ENCODE measurements at regions not wholly inside any gene's neighbourhood (a gene's known extent, or its start where the extent isn't known, plus 50 kb on each side); places are given as distances from the start of the nearest gene placed in this dataset.
A peak's percentile ranks its signal among the peaks of the same experiment; 100 is the strongest.

DNA sequence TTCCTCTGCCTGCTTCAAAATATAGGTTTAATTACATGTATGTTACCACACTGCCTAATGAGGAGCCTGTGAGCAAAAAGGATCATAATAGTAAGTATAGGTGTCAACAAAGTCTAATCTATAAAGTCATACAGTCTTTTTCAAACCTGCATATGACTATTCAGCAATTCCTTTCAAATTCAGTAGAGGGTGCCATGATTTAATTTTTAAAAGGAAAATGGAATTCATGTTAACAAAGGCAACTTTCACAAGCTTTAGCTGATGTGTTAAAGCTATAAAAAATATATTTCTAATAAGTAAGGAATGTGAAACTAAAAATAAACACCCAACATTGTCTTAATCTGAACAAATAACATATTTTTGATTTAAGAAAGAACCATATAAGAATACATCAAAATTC lies 52.1 kb downstream of the MPP7 start:
- Histone ChIP-seq H3K27ac (ENCODE audit: low read depth, low read length) (no peak overlapping the region), H2AFZ (ENCODE audit: low read length, unreplicated experiment) (no peak overlapping the region), H3K79me2 (ENCODE audit: control insufficient read depth, insufficient read depth, low read length, unreplicated experiment) (no peaks in the 10 kb centered on the region), H3K4me1 (ENCODE audit: control insufficient read depth, insufficient read depth, low read length, unreplicated experiment) (peaks cover 11% of the 10 kb centered on the region), H3K27me3 (ENCODE audit: insufficient read depth, low read length) (peaks cover 10% of the 10 kb centered on the region; the same call in 1 of the 2 replicates), H3K36me3 (ENCODE audit: insufficient read depth, low read length) (no peaks in the 10 kb centered on the region), H3K4me3 (ENCODE audit: low read depth, low read length) (no peak overlapping the region)

DNA sequence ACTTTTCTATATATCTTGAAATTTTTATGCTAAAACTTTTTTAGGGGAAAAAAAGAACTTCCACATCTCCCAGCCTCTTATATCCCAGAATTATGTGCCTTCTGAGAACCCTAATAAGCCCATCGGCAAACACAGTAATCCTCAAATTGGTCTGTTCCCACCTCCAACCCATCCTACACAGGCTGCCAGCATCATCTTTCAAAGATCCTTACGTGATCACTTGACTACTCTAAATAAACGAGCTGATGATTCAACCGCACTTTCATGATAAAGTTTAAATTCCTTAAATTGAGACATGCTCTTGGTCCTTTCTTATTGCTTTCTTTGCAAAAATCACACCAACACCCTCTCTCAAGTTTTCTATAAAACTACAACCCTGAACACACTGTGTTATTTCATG lies 52.5 kb downstream of the MPP7 start:
- Histone ChIP-seq H2AFZ (ENCODE audit: low read length, unreplicated experiment) (no peak overlapping the region), H3K27me3 (ENCODE audit: insufficient read depth, low read length) (peaks cover 15% of the 10 kb centered on the region; the same call in 1 of the 2 replicates), H3K4me3 (ENCODE audit: low read depth, low read length) (no peak overlapping the region), H3K79me2 (ENCODE audit: control insufficient read depth, insufficient read depth, low read length, unreplicated experiment) (no peaks in the 10 kb centered on the region), H3K36me3 (ENCODE audit: insufficient read depth, low read length) (no peaks in the 10 kb centered on the region), H3K4me1 (ENCODE audit: control insufficient read depth, insufficient read depth, low read length, unreplicated experiment) (peaks cover 11% of the 10 kb centered on the region), H3K27ac (ENCODE audit: low read depth, low read length) (no peak overlapping the region)

DNA sequence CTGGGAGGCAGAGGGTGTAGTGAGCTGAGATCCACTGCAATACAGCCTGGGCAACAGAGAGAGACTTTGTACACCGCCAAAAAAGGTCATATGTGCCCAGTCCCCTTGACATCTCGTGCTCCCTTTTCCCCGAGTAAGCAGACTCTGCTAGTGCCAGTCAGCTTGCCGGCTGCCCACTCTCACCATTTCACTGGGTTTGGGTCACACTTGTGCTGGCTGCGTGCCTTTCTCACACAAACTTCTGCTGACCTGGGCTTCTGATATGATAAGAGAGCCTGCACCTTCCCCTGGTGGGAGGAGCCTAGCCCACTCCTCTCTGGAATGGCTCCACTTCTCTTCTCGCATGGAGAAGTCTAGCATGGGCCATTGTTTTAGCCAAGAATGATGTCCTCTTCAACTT lies 53.4 kb downstream of the MPP7 start:
- Histone ChIP-seq H3K4me1 (ENCODE audit: control insufficient read depth, insufficient read depth, low read length, unreplicated experiment) (peaks cover 6% of the 10 kb centered on the region), H3K27ac (ENCODE audit: low read depth, low read length) (no peak overlapping the region)

DNA sequence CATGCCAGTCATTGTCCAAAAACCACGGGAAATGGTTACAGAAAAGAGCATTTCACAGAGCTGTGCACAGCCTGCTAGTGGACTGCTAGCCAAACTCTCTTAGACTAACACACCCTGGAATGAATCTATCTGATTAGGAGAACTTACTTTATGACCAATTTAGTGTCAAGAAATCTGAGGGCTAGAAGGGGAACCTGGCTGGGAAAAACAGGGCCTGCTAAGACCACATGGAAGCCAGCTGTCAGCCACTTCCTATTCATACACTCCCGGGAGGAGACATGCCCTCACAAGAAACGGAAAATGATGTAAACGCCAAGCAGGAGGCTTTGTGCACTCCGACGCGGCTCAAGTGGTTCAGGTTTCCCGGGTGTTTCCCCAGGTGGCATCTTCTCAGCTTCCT lies 54.8 kb downstream of the MPP7 start:
- no peaks in the 10 kb centered on the region for H3K79me2 ChIP-seq (ENCODE audit: control insufficient read depth, insufficient read depth, low read length, unreplicated experiment)
- no peak overlapping the region for H3K27ac ChIP-seq (ENCODE audit: low read depth, low read length)
- H3K27me3 ChIP-seq (ENCODE audit: insufficient read depth, low read length) = peaks cover 27% of the 10 kb centered on the region
- H3K36me3 ChIP-seq (ENCODE audit: insufficient read depth, low read length) = no peaks in the 10 kb centered on the region
- no peak overlapping the region for H3K4me3 ChIP-seq (ENCODE audit: low read depth, low read length)
- H2AFZ ChIP-seq (ENCODE audit: low read length, unreplicated experiment) = no peak overlapping the region
- no peaks in the 10 kb centered on the region for H3K4me1 ChIP-seq (ENCODE audit: control insufficient read depth, insufficient read depth, low read length, unreplicated experiment)

More for the DNA sequence above, 53.4 kb downstream of the MPP7 start:
- peaks cover 23% of the 10 kb centered on the region; the same call in 1 of the 2 replicates for H3K27me3 ChIP-seq (ENCODE audit: insufficient read depth, low read length)
- no peaks in the 10 kb centered on the region for H3K79me2 ChIP-seq (ENCODE audit: control insufficient read depth, insufficient read depth, low read length, unreplicated experiment)
- no peak overlapping the region for H2AFZ ChIP-seq (ENCODE audit: low read length, unreplicated experiment)
- no peaks in the 10 kb centered on the region for H3K36me3 ChIP-seq (ENCODE audit: insufficient read depth, low read length)
- no peak overlapping the region for H3K4me3 ChIP-seq (ENCODE audit: low read depth, low read length)

DNA sequence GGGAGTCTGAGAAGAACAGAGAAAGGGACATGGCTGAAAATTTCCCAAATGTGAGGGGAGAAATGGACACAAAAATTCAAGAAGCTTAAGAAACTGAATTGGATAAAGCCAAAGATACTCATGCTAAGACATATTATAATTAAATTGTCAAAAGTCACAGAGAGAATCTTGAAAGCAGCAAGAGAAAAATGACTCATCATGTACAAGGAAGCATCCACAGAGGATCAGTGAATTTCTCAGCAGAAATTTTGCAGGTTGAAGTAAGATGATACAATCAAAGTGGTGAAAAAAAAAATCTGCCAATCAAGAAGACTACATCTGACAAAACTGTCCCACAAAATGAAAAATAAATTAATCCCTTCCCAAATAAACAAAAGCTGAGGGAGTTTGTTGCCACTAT lies 56.8 kb downstream of the MPP7 start:
- Histone ChIP-seq H3K4me3 (ENCODE audit: low read depth, low read length) (no peak overlapping the region), H2AFZ (ENCODE audit: low read length, unreplicated experiment) (no peak overlapping the region), H3K36me3 (ENCODE audit: insufficient read depth, low read length) (no peaks in the 10 kb centered on the region), H3K27ac (ENCODE audit: low read depth, low read length) (no peak overlapping the region), H3K79me2 (ENCODE audit: control insufficient read depth, insufficient read depth, low read length, unreplicated experiment) (no peaks in the 10 kb centered on the region), H3K27me3 (ENCODE audit: insufficient read depth, low read length) (peaks cover 27% of the 10 kb centered on the region), H3K4me1 (ENCODE audit: control insufficient read depth, insufficient read depth, low read length, unreplicated experiment) (no peaks in the 10 kb centered on the region)

DNA sequence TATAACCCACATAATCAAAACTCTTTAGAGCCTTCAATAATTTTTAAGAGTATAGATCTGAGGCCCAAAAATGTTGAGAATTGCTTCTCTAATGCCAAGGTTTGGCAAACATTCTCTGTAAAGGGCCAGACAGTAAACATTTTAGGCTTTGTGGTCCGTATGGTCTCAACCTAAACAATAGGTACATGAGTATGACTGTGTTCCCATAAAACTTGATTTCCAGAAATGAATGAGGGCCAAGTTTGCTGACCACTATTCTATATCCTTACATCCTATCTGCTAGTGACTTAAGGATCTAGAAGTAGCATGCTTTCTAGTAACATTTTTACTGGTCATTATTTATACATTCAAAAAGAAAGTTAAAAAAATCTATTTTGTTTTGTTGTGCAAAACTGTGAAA lies 58.9 kb downstream of the MPP7 start:
- no peaks in the 10 kb centered on the region for H3K4me1 ChIP-seq (ENCODE audit: control insufficient read depth, insufficient read depth, low read length, unreplicated experiment)
- no peak overlapping the region for H3K27ac ChIP-seq (ENCODE audit: low read depth, low read length)
- no peak overlapping the region for H2AFZ ChIP-seq (ENCODE audit: low read length, unreplicated experiment)
- H3K27me3 ChIP-seq (ENCODE audit: insufficient read depth, low read length) = peaks cover 27% of the 10 kb centered on the region
- no peak overlapping the region for H3K4me3 ChIP-seq (ENCODE audit: low read depth, low read length)
- no peaks in the 10 kb centered on the region for H3K79me2 ChIP-seq (ENCODE audit: control insufficient read depth, insufficient read depth, low read length, unreplicated experiment)
- no peaks in the 10 kb centered on the region for H3K36me3 ChIP-seq (ENCODE audit: insufficient read depth, low read length)

DNA sequence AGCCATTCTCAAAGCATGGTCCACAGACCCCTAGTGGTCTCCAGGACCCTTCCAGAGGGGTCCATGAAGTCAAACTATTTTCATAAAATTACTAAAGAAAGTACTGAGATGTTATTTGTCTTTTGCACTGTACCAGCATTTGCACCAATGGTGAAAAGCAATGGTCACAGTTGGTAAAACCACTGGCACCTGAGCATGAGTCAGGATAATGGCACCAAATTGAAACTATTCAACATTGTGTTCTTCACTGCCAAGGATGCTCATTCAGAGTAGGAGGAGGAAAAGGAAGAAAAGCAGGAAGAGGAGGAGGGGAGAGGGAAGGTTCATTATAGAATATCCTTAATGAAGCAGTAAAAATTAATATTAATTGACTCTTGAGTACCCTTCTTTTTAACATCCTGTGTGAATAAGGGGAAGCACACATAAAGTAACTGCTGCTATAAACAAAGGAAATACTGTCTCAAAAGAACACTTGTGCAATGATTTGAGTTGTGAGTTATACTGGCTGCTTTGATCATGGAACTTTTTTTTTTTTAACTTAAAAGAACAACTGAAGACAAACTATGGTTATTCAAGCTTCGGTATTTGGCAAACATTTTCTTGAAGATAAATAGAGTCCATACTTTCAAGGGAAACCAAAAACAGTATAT lies 60.2 kb downstream of the MPP7 start:
- Histone ChIP-seq H3K4me1 (ENCODE audit: control insufficient read depth, insufficient read depth, low read length, unreplicated experiment) (no peaks in the 10 kb centered on the region), H3K79me2 (ENCODE audit: control insufficient read depth, insufficient read depth, low read length, unreplicated experiment) (no peaks in the 10 kb centered on the region), H3K27ac (ENCODE audit: low read depth, low read length) (no peak overlapping the region), H2AFZ (ENCODE audit: low read length, unreplicated experiment) (no peak overlapping the region), H3K4me3 (ENCODE audit: low read depth, low read length) (no peak overlapping the region), H3K27me3 (ENCODE audit: insufficient read depth, low read length) (peaks cover 25% of the 10 kb centered on the region), H3K36me3 (ENCODE audit: insufficient read depth, low read length) (no peaks in the 10 kb centered on the region)

DNA sequence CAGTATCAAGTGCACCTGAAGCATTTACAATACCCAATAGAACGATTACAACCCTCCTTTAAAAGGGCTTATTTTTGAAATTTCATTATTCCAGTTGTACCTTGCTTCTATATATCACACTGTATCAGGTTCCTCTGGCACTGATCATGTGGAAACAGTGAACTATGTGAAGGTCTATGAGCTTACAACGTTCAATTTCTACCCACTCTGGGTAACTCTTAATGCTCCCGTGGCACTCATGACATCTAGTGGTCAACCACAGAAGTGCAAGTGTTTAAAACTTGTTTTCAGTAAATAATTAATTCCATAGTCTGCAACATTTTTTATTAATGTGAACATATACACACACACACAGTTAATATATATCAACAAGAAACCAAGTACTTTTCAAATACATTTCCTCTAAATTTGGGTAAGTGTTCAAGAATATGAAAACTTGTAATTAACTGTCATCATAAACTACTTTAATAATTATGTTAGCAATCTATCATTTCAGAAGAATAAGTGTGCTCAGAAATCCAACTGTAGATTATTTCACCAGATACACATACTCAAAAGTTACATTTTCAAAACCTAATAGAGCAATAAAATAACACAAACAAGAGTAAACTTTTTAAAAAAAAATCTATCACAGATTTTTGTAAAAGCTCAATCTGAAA lies 61.0 kb downstream of the MPP7 start:
- Histone ChIP-seq H3K27ac (ENCODE audit: low read depth, low read length) (no peak overlapping the region), H3K4me1 (ENCODE audit: control insufficient read depth, insufficient read depth, low read length, unreplicated experiment) (no peaks in the 10 kb centered on the region), H3K36me3 (ENCODE audit: insufficient read depth, low read length) (no peaks in the 10 kb centered on the region), H3K79me2 (ENCODE audit: control insufficient read depth, insufficient read depth, low read length, unreplicated experiment) (no peaks in the 10 kb centered on the region), H3K4me3 (ENCODE audit: low read depth, low read length) (0 out of 2 replicates have a peak overlapping the region, but pooled peaks have one; percentile 9), H3K27me3 (ENCODE audit: insufficient read depth, low read length) (peaks cover 23% of the 10 kb centered on the region), H2AFZ (ENCODE audit: low read length, unreplicated experiment) (no peak overlapping the region)

DNA sequence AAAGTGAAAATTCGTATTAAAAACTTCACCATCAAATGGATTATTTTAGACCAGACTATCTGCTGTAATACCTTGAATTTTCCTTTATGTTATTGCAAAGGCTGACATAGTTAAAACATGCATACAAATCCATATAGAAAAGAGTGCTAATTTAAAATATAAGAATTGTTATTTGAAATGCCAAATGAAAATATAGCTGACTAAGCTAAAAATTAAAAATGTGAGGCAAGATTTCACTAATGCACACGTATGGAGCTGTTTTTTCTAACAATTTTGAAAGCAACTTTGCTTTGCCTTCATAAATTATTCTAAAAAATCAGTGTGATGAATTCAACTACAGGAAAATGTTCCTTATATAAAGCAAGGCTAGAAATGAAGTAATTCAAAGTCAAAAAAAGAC lies 62.5 kb downstream of the MPP7 start:
- H3K27me3 ChIP-seq (ENCODE audit: insufficient read depth, low read length) = peaks cover 12% of the 10 kb centered on the region
- no peak overlapping the region for H2AFZ ChIP-seq (ENCODE audit: low read length, unreplicated experiment)
- H3K4me1 ChIP-seq (ENCODE audit: control insufficient read depth, insufficient read depth, low read length, unreplicated experiment) = no peaks in the 10 kb centered on the region
- no peaks in the 10 kb centered on the region for H3K79me2 ChIP-seq (ENCODE audit: control insufficient read depth, insufficient read depth, low read length, unreplicated experiment)
- no peaks in the 10 kb centered on the region for H3K36me3 ChIP-seq (ENCODE audit: insufficient read depth, low read length)
- H3K4me3 ChIP-seq (ENCODE audit: low read depth, low read length) = no peak overlapping the region
- H3K27ac ChIP-seq (ENCODE audit: low read depth, low read length) = no peak overlapping the region

DNA sequence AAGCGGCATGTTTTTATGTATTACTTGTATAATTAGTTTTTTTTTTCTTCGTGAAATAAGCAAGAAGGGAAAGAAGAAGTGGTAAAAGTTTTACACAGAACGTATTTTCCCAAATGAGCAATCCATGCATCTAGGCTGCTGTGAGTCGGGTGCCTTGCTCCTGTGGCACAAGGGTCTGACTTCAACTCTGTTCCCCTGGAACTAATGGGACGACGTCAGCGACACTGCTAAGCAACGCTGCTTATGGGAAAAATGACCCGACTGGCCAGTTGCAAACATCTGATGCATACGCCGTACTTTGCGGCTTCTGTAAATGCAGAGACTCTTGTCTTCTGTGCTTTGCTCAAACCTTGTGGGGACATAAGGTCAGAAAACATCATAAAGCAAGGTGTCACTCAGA lies 66.3 kb downstream of the MPP7 start:
- no peak overlapping the region for H2AFZ ChIP-seq (ENCODE audit: low read length, unreplicated experiment)

DNA sequence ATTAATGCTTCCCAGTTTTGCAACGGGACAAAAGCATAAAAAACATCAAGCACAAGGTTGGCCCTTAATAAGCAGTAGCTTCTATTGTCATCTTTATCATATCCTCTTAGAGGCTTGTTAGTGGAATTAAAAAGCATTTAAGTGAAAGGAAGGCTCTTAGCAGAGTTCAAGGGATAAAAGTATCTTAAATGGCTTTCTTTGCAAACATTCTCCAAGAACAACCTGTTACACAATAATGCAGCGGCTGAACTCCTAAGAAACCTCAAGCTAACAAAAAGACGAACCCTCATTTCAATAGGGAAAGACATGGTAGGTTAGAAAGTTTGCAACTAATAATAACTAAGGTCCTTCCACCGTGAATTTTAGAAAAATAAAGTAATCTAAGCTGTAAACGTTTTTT lies 82.1 kb downstream of the MPP7 start:
- H3K36me3 ChIP-seq (ENCODE audit: insufficient read depth, low read length) = no peaks in the 10 kb centered on the region
- H3K27ac ChIP-seq (ENCODE audit: low read depth, low read length) = no peak overlapping the region
- H3K27me3 ChIP-seq (ENCODE audit: insufficient read depth, low read length) = peaks cover 26% of the 10 kb centered on the region; the same call in 1 of the 2 replicates
- no peak overlapping the region for H2AFZ ChIP-seq (ENCODE audit: low read length, unreplicated experiment)
- peaks cover 4% of the 10 kb centered on the region for H3K4me1 ChIP-seq (ENCODE audit: control insufficient read depth, insufficient read depth, low read length, unreplicated experiment)
- no peaks in the 10 kb centered on the region for H3K79me2 ChIP-seq (ENCODE audit: control insufficient read depth, insufficient read depth, low read length, unreplicated experiment)
- H3K4me3 ChIP-seq (ENCODE audit: low read depth, low read length) = no peak overlapping the region

More for the DNA sequence above, 66.3 kb downstream of the MPP7 start:
- Histone ChIP-seq H3K79me2 (ENCODE audit: control insufficient read depth, insufficient read depth, low read length, unreplicated experiment) (no peaks in the 10 kb centered on the region), H3K4me3 (ENCODE audit: low read depth, low read length) (no peak overlapping the region), H3K27me3 (ENCODE audit: insufficient read depth, low read length) (no peaks in the 10 kb centered on the region), H3K27ac (ENCODE audit: low read depth, low read length) (no peak overlapping the region), H3K36me3 (ENCODE audit: insufficient read depth, low read length) (no peaks in the 10 kb centered on the region), H3K4me1 (ENCODE audit: control insufficient read depth, insufficient read depth, low read length, unreplicated experiment) (no peaks in the 10 kb centered on the region)
